Natural killer cell (primary cell): ENCODE measurements at regions not wholly inside any gene's neighbourhood (a gene's known extent, or its start where the extent isn't known, plus 50 kb on each side); places are given as distances from the start of the nearest gene placed in this dataset.

ENCODE experiments used
- ATAC-seq, 3 donors: fragments of 150-1000 bp in 2 of 3; fragments of 200-7000 bp in 1 of 3; cut with Tn5 transposase; 1 replicate in 1 of 3; 2 replicates in 2 of 3; pipeline ENCODE4 v1.10.0; 2021; ENCODE audit warnings: mild to moderate bottlenecking in 2 of 3, moderate library complexity in 2 of 3
- DNase-seq, 2 donors: peaks; one replicate each; pipeline versions ENCODE4 v3.0.0 to v3.0.0-alpha.2; 2013 to 2021; ENCODE audit warnings: mixed read lengths in 1 of 2
- H3K27ac ChIP-seq: one replicate; pipeline ENCODE4 v1.5.1; 2013; ENCODE audit warnings: mild to moderate bottlenecking, low read length
- H3K27me3 ChIP-seq: one replicate; pipeline ENCODE4 v1.6.1; 2013; ENCODE audit warnings: low read length; ENCODE audit not compliant: control insufficient read depth, insufficient read depth
- H3K36me3 ChIP-seq: one replicate; pipeline ENCODE4 v1.6.1; 2013; ENCODE audit warnings: low read length; ENCODE audit not compliant: control insufficient read depth, insufficient read depth
- H3K4me1 ChIP-seq: one replicate; pipeline ENCODE4 v1.6.1; 2013; ENCODE audit warnings: low read length; ENCODE audit not compliant: control insufficient read depth, insufficient read depth
- H3K4me3 ChIP-seq: one replicate; pipeline ENCODE4 v1.5.1; 2013; ENCODE audit warnings: low read length
- H3K9me3 ChIP-seq: one replicate; pipeline ENCODE4 v1.6.1; 2013; ENCODE audit warnings: low read length; ENCODE audit not compliant: control insufficient read depth, insufficient read depth
- H3K27ac Mint-ChIP-seq, 2 donors: one replicate each; pipeline ENCODE4 v1.8.0; 2022; ENCODE audit warnings: mild to moderate bottlenecking in 2 of 2, mixed read lengths in 2 of 2, moderate library complexity in 1 of 2
- H3K27me3 Mint-ChIP-seq, 2 donors: one replicate each; pipeline ENCODE4 v1.8.0; 2022; ENCODE audit warnings: low read depth in 2 of 2, mixed read lengths in 2 of 2
- H3K36me3 Mint-ChIP-seq: one replicate; pipeline ENCODE4 v1.8.0; 2022; ENCODE audit warnings: mixed read lengths
- H3K4me1 Mint-ChIP-seq, 2 donors: one replicate each; pipeline ENCODE4 v1.8.0; 2022; ENCODE audit warnings: mixed read lengths in 2 of 2
- H3K4me3 Mint-ChIP-seq: one replicate; pipeline ENCODE4 v1.8.0; 2022; ENCODE audit warnings: mild to moderate bottlenecking, moderate library complexity, mixed read lengths
- H3K9me3 Mint-ChIP-seq, 2 donors: one replicate each; pipeline ENCODE4 v1.8.0; 2022; ENCODE audit warnings: mixed read lengths in 2 of 2
- CTCF ChIP-seq: fragments of 200-600 bp; IDR thresholded peaks from one replicate; pipeline ENCODE4 v1.8.0; 2022; ENCODE audit warnings: antibody characterized with exemption
- WGBS: methylation state at CpG from one replicate; pipeline ENCODE4 v1.1.7; 2013; ENCODE audit warnings: missing lambda C conversion rate; ENCODE audit not compliant: insufficient coverage; 5-methylcytosine and 5-hydroxymethylcytosine counted together
- intact Hi-C: fragments of 100-400 bp; cut with micrococcal nuclease; formaldehyde crosslinking; loops from one replicate; pipeline ENCODE4 v1.14.2; 2022

GRCh38 chr4:1577822-1578217, 106.3 kb downstream of the FAM53A start:
- no peak overlapping the region for H3K27ac ChIP-seq
- H3K4me3 ChIP-seq = no peak overlapping the region
- no peaks in the 10 kb centered on the region for H3K36me3 ChIP-seq
- ATAC-seq (no peak), DNase-seq (no peak)
- Mint-ChIP-seq H3K27ac (peak overlapping the region in 1 of 2 donors; percentile 72), H3K36me3 (no peaks in the 10 kb centered on the region), H3K27me3 (no peaks in the 10 kb centered on the region), H3K4me3 (peak overlapping the region; percentile 68), H3K9me3 (no peaks in the 10 kb centered on the region), H3K4me1 (peaks cover 0 to 19% of the 10 kb centered on the region in 2 donors)
- intact Hi-C loops = no loop called here
- H3K9me3 ChIP-seq = no peaks in the 10 kb centered on the region
- 92% methylated on average over 15 of the region's 17 CpGs for WGBS
- H3K27me3 ChIP-seq = no peaks in the 10 kb centered on the region
- peaks cover 10% of the 10 kb centered on the region for H3K4me1 ChIP-seq
- TF ChIP-seq CTCF = no peak

- Histone ChIP-seq H3K9me3 (no peaks in the 10 kb centered on the region), H3K36me3 (no peaks in the 10 kb centered on the region), H3K4me1 (peaks cover 10% of the 10 kb centered on the region), H3K4me3 (no peak overlapping the region), H3K27ac (no peak overlapping the region), H3K27me3 (no peaks in the 10 kb centered on the region)
- no peaks in the 10 kb centered on the region for H3K36me3 Mint-ChIP-seq
- no peaks in the 10 kb centered on the region for H3K9me3 Mint-ChIP-seq
- H3K27ac Mint-ChIP-seq = no peak overlapping the region
- TF ChIP-seq CTCF = no peak
- no peaks in the 10 kb centered on the region for H3K27me3 Mint-ChIP-seq
- intact Hi-C loops = no loop called here
- no peak for DNase-seq
- peaks cover 0 to 20% of the 10 kb centered on the region in 2 donors for H3K4me1 Mint-ChIP-seq
- no peak for ATAC-seq
- H3K4me3 Mint-ChIP-seq = no peak overlapping the region
- 94% methylated on average over 28 of the region's 30 CpGs for WGBS
These were observed 106.9 kb downstream of the FAM53A start for GRCh38 chr4:1576961-1577821.

- TF ChIP-seq CTCF = no peak
- intact Hi-C loops = no loop called here
These were observed 107.7 kb downstream of the FAM53A start for GRCh38 chr4:1576304-1576960.

More at GRCh38 chr4:1576304-1576960, 107.7 kb downstream of the FAM53A start:
- H3K27ac Mint-ChIP-seq = no peak overlapping the region
- Histone ChIP-seq H3K27me3 (no peaks in the 10 kb centered on the region), H3K27ac (no peak overlapping the region), H3K9me3 (no peaks in the 10 kb centered on the region), H3K4me1 (peaks cover 8% of the 10 kb centered on the region), H3K36me3 (no peaks in the 10 kb centered on the region), H3K4me3 (no peak overlapping the region)
- peaks cover 0 to 20% of the 10 kb centered on the region in 2 donors for H3K4me1 Mint-ChIP-seq
- no peaks in the 10 kb centered on the region for H3K9me3 Mint-ChIP-seq
- H3K36me3 Mint-ChIP-seq = no peaks in the 10 kb centered on the region
- WGBS = 95% methylated on average over 27 of the region's 32 CpGs
- ATAC-seq (no peak), DNase-seq (no peak)
- H3K27me3 Mint-ChIP-seq = no peaks in the 10 kb centered on the region
- no peak overlapping the region for H3K4me3 Mint-ChIP-seq
